Trophoblast cell (in vitro differentiated cells and primary cell): ENCODE measurements at regions not wholly inside any gene's neighbourhood (a gene's known extent, or its start where the extent isn't known, plus 50 kb on each side); places are given as distances from the start of the nearest gene placed in this dataset.

ENCODE experiments used
- DNase-seq, 2 donors: peaks; one replicate each; pipeline ENCODE4 v3.0.0-alpha.2; 2016
- H2AFZ ChIP-seq: 2 replicates; pipeline ENCODE4 v1.6.1; 2013; ENCODE audit warnings: low read length, moderate library complexity, mild to moderate bottlenecking; ENCODE audit not compliant: insufficient read depth, poor library complexity
- H2AK5ac ChIP-seq: 2 replicates; pipeline ENCODE4 v1.6.1; 2013; ENCODE audit warnings: mild to moderate bottlenecking, low read length
- H2BK120ac ChIP-seq: 2 replicates; pipeline ENCODE4 v1.6.1; 2013; ENCODE audit warnings: low read length, mild to moderate bottlenecking, moderate library complexity; ENCODE audit not compliant: insufficient read depth, poor library complexity
- H2BK12ac ChIP-seq: 2 replicates; pipeline ENCODE4 v1.6.1; 2013; ENCODE audit warnings: mild to moderate bottlenecking, low read length, moderate library complexity
- H2BK5ac ChIP-seq: 2 replicates; pipeline ENCODE4 v1.6.1; 2013; ENCODE audit warnings: low read length, low read depth, moderate library complexity, mild to moderate bottlenecking; ENCODE audit not compliant: poor library complexity
- H3K14ac ChIP-seq: 2 replicates; pipeline ENCODE4 v1.6.1; 2013; ENCODE audit warnings: mild to moderate bottlenecking, low read length
- H3K18ac ChIP-seq: 2 replicates; pipeline ENCODE4 v1.6.1; 2013; ENCODE audit warnings: mild to moderate bottlenecking, low read length
- H3K23ac ChIP-seq: 2 replicates; pipeline ENCODE4 v1.6.1; 2013; ENCODE audit warnings: low read length
- H3K27ac ChIP-seq: 2 replicates; pipeline ENCODE4 v1.5.1; 2013; ENCODE audit warnings: low read depth, mild to moderate bottlenecking, inconsistent platforms, low read length, moderate library complexity
- H3K27me3 ChIP-seq: 2 replicates; pipeline ENCODE4 v1.6.1; 2013; ENCODE audit warnings: inconsistent platforms, mild to moderate bottlenecking, low read length, moderate library complexity; ENCODE audit not compliant: insufficient read depth
- H3K36me3 ChIP-seq, 2 experiments: 1 replicate in 1 of 2; 2 replicates in 1 of 2; pipeline ENCODE4 v1.6.1; 2013; ENCODE audit warnings: low read length in 2 of 2, mild to moderate bottlenecking in 2 of 2, moderate library complexity in 1 of 2; ENCODE audit not compliant: insufficient read depth in 2 of 2, control insufficient read depth in 1 of 2
- H3K4ac ChIP-seq: 2 replicates; pipeline ENCODE4 v1.6.1; 2013; ENCODE audit warnings: low read depth, mild to moderate bottlenecking, low read length, moderate library complexity
- H3K4me1 ChIP-seq, 2 experiments: 1 replicate in 1 of 2; 2 replicates in 1 of 2; pipeline ENCODE4 v1.6.1; 2013; ENCODE audit warnings: low read length in 2 of 2, mild to moderate bottlenecking in 2 of 2, moderate library complexity in 1 of 2; ENCODE audit not compliant: insufficient read depth in 2 of 2, control insufficient read depth in 1 of 2
- H3K4me2 ChIP-seq: 2 replicates; pipeline ENCODE4 v1.6.1; 2013; ENCODE audit warnings: inconsistent platforms, mild to moderate bottlenecking, low read length, moderate library complexity
- H3K4me3 ChIP-seq: 2 replicates; pipeline ENCODE4 v1.5.1; 2013; ENCODE audit warnings: mild to moderate bottlenecking, low read depth, low read length, inconsistent platforms
- H3K79me1 ChIP-seq: one replicate; pipeline ENCODE4 v1.6.1; 2013; ENCODE audit warnings: low read length
- H3K79me2 ChIP-seq: 2 replicates; pipeline ENCODE4 v1.6.1; 2013; ENCODE audit warnings: low read length, mild to moderate bottlenecking; ENCODE audit not compliant: control insufficient read depth, insufficient read depth, poor library complexity
- H3K9ac ChIP-seq: 2 replicates; pipeline ENCODE4 v1.6.1; 2013; ENCODE audit warnings: mild to moderate bottlenecking, low read length
- H3K9me3 ChIP-seq: 2 replicates; pipeline ENCODE4 v1.6.1; 2013; ENCODE audit warnings: low read depth, mild to moderate bottlenecking, control low read depth, inconsistent platforms, low read length; ENCODE audit not compliant: insufficient read depth
- H4K12ac ChIP-seq: 2 replicates; pipeline ENCODE4 v1.6.1; 2013; ENCODE audit warnings: low read depth, mild to moderate bottlenecking, low read length, moderate library complexity
- H4K8ac ChIP-seq: 2 replicates; pipeline ENCODE4 v1.6.1; 2013; ENCODE audit warnings: low read depth, mild to moderate bottlenecking, low read length, moderate library complexity
- H4K91ac ChIP-seq: one replicate; pipeline ENCODE4 v1.6.1; 2013; ENCODE audit warnings: low read depth, mild to moderate bottlenecking, low read length, moderate library complexity
- WGBS: extraction: QIAGEN DNeasy Blood & Tissue Kit; methylation state at CpG from one replicate; pipeline ENCODE4 v1.1.7; 2013; ENCODE audit warnings: missing lambda C conversion rate; ENCODE audit not compliant: insufficient read length, insufficient coverage; ENCODE audit errors: extremely low coverage; 5-methylcytosine and 5-hydroxymethylcytosine counted together

DNA sequence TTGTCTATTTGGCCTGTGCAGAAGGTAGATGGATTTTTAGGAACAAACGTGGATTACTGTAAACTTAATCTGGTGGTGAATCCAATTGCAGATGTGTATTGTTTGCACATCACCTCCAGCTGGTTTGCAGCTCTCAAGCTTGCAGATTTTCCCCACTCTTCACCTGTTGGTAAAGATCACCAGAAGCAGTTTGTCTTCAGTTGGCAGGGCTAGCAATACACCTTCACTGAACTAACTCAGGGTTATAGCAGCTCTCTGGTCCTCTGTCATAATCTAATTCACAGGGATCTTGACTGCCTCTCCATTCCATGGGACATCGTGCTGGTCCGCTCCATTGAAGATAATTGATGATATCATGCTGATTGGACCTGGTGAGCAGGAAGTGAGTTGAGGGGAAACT, 181.5 kb downstream of the VAPA start:
- Histone ChIP-seq H2AFZ (no peak overlapping the region), H2BK5ac (no peak overlapping the region), H3K18ac (no peak overlapping the region), H3K4ac (no peak overlapping the region), H3K14ac (no peak overlapping the region), H3K9me3 (no peaks in the 10 kb centered on the region), H3K27me3 (no peaks in the 10 kb centered on the region), H3K79me2 (no peaks in the 10 kb centered on the region), H3K79me1 (no peaks in the 10 kb centered on the region), H4K91ac (no peak overlapping the region), H3K4me1 (peaks cover 3 to 4% of the 10 kb centered on the region in 2 experiments), H4K8ac (no peak overlapping the region), H3K36me3 (no peaks in the 10 kb centered on the region), H2AK5ac (no peak overlapping the region), H2BK120ac (no peak overlapping the region), H3K4me2 (no peak overlapping the region), H3K4me3 (no peak overlapping the region), H2BK12ac (no peak overlapping the region), H3K23ac (no peak overlapping the region), H3K9ac (no peak overlapping the region), H4K12ac (no peak overlapping the region), H3K27ac (no peak overlapping the region)
- no CpG with 5 or more reads among the region's 3 CpGs for WGBS
- no peak for DNase-seq

- Histone ChIP-seq H3K9ac (no peak overlapping the region), H3K4ac (no peak overlapping the region), H4K91ac (no peak overlapping the region), H3K79me2 (no peaks in the 10 kb centered on the region), H3K23ac (no peak overlapping the region), H3K18ac (no peak overlapping the region), H4K8ac (no peak overlapping the region), H2BK120ac (no peak overlapping the region), H3K4me1 (peaks cover 3 to 4% of the 10 kb centered on the region in 2 experiments), H3K14ac (no peak overlapping the region), H3K27me3 (no peaks in the 10 kb centered on the region), H2AFZ (no peak overlapping the region), H3K4me3 (no peak overlapping the region), H3K36me3 (no peaks in the 10 kb centered on the region), H2BK12ac (no peak overlapping the region), H4K12ac (no peak overlapping the region), H3K27ac (no peak overlapping the region), H3K79me1 (no peaks in the 10 kb centered on the region), H2BK5ac (no peak overlapping the region), H3K4me2 (no peak overlapping the region), H2AK5ac (no peak overlapping the region), H3K9me3 (no peaks in the 10 kb centered on the region)
- no CpG with 5 or more reads among the region's 7 CpGs for WGBS
- peak; percentile 53 to 83 for DNase-seq
Observed at GRCh38 chr18:10099539-10100140, 185.8 kb downstream of the VAPA start.

GRCh38 chr18:10100196-10100595, 186.4 kb downstream of the VAPA start:
- Histone ChIP-seq H2AFZ (no peak overlapping the region), H4K12ac (no peak overlapping the region), H3K4me1 (peaks cover 3 to 4% of the 10 kb centered on the region in 2 experiments), H3K4me2 (no peak overlapping the region), H4K91ac (no peak overlapping the region), H3K14ac (no peak overlapping the region), H2AK5ac (no peak overlapping the region), H4K8ac (no peak overlapping the region), H2BK120ac (no peak overlapping the region), H3K18ac (no peak overlapping the region), H3K4me3 (no peak overlapping the region), H3K27me3 (no peaks in the 10 kb centered on the region), H3K27ac (no peak overlapping the region), H3K9me3 (no peaks in the 10 kb centered on the region), H3K79me2 (no peaks in the 10 kb centered on the region), H3K4ac (no peak overlapping the region), H2BK12ac (no peak overlapping the region), H2BK5ac (no peak overlapping the region), H3K23ac (no peak overlapping the region), H3K36me3 (no peaks in the 10 kb centered on the region), H3K79me1 (no peaks in the 10 kb centered on the region), H3K9ac (no peak overlapping the region)
- peak in 1 of 2 donors; percentile 64 for DNase-seq
- WGBS, result no CpG with 5 or more reads among the region's 4 CpGs

GRCh38 chr18:10100941-10101701, 187.3 kb downstream of the VAPA start:
- H4K8ac ChIP-seq, result no peak overlapping the region
- H3K4me2 ChIP-seq, result no peak overlapping the region
- H4K12ac ChIP-seq, result no peak overlapping the region
- H2AFZ ChIP-seq, result no peak overlapping the region
- no peak overlapping the region for H3K23ac ChIP-seq
- no peak overlapping the region for H3K18ac ChIP-seq
- no peaks in the 10 kb centered on the region for H3K9me3 ChIP-seq
- H3K79me2 ChIP-seq, result no peaks in the 10 kb centered on the region
- no peak overlapping the region for H2BK120ac ChIP-seq
- no peak overlapping the region for H3K9ac ChIP-seq
- no peak overlapping the region for H3K27ac ChIP-seq
- H2BK12ac ChIP-seq, result no peak overlapping the region
- H3K14ac ChIP-seq, result no peak overlapping the region
- no peaks in the 10 kb centered on the region for H3K79me1 ChIP-seq
- no peak overlapping the region for H3K4ac ChIP-seq
- H4K91ac ChIP-seq, result no peak overlapping the region
- H2BK5ac ChIP-seq, result no peak overlapping the region
- no peak overlapping the region for H3K4me3 ChIP-seq
- no peak for DNase-seq
- WGBS, result no CpG with 5 or more reads among the region's 12 CpGs
- H3K4me1 ChIP-seq, result peaks cover 3 to 4% of the 10 kb centered on the region in 2 experiments
- no peaks in the 10 kb centered on the region for H3K27me3 ChIP-seq
- no peaks in the 10 kb centered on the region for H3K36me3 ChIP-seq
- H2AK5ac ChIP-seq, result no peak overlapping the region
